HepG2 (cell line): ENCODE measurements at regions not wholly inside any gene's neighbourhood (a gene's known extent, or its start where the extent isn't known, plus 50 kb on each side); places are given as distances from the start of the nearest gene placed in this dataset.

Experiments
- DNMT1 ChIP-seq: sonication (generic); formaldehyde crosslinking; IDR thresholded peaks from 2 replicates; pipeline ENCODE4 v1.5.1; 2020; ENCODE audit warnings: mild to moderate bottlenecking, missing genetic modification reagents
- FOXM1 ChIP-seq: sonication (generic); formaldehyde crosslinking; IDR thresholded peaks from 2 replicates; pipeline ENCODE4 v1.5.0; 2020; ENCODE audit warnings: missing genetic modification reagents
- POGZ ChIP-seq: sonication (generic); formaldehyde crosslinking; IDR thresholded peaks from 2 replicates; pipeline ENCODE4 v1.4.0; 2020; ENCODE audit warnings: mild to moderate bottlenecking, missing genetic modification reagents

GRCh38 chr12:73390261-73390660, 1118.1 kb downstream of the TRHDE start:
- TF ChIP-seq DNMT1 (CRISPR knock-in tag) (no peak), FOXM1 (CRISPR knock-in tag) (no peak), POGZ (CRISPR knock-in tag) (no peak)
